ENCODE measurements at regions not wholly inside any gene's neighbourhood (a gene's known extent, or its start where the extent isn't known, plus 50 kb on each side); places are given as distances from the start of the nearest gene placed in this dataset.

DNA sequence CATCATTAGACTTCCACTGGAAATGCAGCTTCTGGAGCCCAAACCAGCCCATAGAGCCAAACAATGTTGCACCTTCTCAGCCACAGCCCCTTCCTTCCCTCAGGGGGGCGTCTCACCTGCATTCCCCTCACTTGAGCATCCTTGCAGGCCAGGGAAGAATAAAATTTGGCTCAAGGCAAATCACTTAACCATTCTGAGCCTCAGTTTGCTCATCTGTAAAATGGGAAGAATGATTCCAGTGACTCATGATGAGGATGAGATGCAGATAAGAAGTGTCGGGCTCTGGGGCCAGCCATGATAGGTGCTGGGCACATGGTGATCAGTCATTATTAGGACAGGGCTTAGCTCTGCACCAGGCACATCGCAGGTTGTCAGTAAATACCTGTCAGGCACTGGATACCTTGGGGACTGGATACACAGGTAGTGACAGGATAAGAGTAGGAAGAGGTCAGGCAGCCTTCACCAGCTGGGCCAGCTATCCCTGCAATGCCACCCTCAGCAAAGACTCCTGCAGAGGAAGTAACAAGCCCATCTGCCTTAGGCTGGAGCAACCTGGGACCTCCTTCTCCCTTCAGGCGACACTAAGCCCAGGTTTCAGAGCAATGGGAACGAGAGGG, 208.0 kb upstream of the TNRC6C start:
- POLR2A ChIA-PET, result no interaction called here
- peaks cover 20% of the 10 kb centered on the region for H3K27me3 Mint-ChIP-seq
- no peak for ATAC-seq (ENCODE audit: low read depth)
- CTCF ChIA-PET, result no interaction called here
- no peak for DNase-seq
- no peak overlapping the region for H3K27ac Mint-ChIP-seq
- H3K4me3 Mint-ChIP-seq, result no peak overlapping the region
- TF ChIP-seq, protein P1, sequence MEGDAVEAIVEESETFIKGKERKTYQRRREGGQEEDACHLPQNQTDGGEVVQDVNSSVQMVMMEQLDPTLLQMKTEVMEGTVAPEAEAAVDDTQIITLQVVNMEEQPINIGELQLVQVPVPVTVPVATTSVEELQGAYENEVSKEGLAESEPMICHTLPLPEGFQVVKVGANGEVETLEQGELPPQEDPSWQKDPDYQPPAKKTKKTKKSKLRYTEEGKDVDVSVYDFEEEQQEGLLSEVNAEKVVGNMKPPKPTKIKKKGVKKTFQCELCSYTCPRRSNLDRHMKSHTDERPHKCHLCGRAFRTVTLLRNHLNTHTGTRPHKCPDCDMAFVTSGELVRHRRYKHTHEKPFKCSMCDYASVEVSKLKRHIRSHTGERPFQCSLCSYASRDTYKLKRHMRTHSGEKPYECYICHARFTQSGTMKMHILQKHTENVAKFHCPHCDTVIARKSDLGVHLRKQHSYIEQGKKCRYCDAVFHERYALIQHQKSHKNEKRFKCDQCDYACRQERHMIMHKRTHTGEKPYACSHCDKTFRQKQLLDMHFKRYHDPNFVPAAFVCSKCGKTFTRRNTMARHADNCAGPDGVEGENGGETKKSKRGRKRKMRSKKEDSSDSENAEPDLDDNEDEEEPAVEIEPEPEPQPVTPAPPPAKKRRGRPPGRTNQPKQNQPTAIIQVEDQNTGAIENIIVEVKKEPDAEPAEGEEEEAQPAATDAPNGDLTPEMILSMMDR (IDR thresholded peaks at IDR 0.05), result no peak
- intact Hi-C loops (cut with micrococcal nuclease), result no loop called here
- no peaks in the 10 kb centered on the region for H3K4me1 Mint-ChIP-seq
- H3K9me3 Mint-ChIP-seq, result peaks cover 7% of the 10 kb centered on the region
- H3K36me3 Mint-ChIP-seq (ENCODE audit: low read depth), result no peaks in the 10 kb centered on the region

DNA sequence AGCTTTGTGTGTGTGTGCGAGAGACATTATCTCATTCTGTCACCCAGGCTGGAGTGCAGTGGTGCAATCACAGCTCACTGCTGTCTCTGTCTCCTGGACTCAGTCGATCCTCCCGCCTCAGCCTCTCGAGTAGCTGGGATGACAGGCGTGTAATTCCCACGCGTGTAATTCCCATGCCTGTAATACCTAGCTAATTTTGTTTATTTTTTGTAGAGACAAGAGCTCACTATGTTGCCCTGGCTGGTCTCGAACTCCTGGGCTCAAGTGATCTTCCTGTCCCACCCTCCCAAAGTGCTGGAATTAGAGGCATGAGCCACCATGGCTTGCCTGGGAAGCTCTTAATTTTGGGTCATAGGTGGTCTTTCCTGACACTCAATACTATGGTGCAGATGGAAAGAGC, 205.3 kb upstream of the TNRC6C start:
- Mint-ChIP-seq H3K27ac (no peak overlapping the region), H3K36me3 (ENCODE audit: low read depth) (no peaks in the 10 kb centered on the region), H3K27me3 (peaks cover 17% of the 10 kb centered on the region), H3K4me3 (no peak overlapping the region), H3K9me3 (peaks cover 4% of the 10 kb centered on the region), H3K4me1 (no peaks in the 10 kb centered on the region)
- TF ChIP-seq, protein P1 (IDR thresholded peaks at IDR 0.05), result no peak
- DNase-seq (no peak), ATAC-seq (ENCODE audit: low read depth) (no peak)
- POLR2A ChIA-PET, result no interaction called here
- intact Hi-C loops (cut with micrococcal nuclease), result no loop called here
- CTCF ChIA-PET, result interaction anchor here (1.2 kb wide), 1 partner anchor 9 kb away, joined by 3 read pairs; no protein-coding TSS in a partner anchor

- Mint-ChIP-seq H3K9me3 (peaks cover 4% of the 10 kb centered on the region), H3K27me3 (peaks cover 16% of the 10 kb centered on the region), H3K4me1 (no peaks in the 10 kb centered on the region), H3K36me3 (ENCODE audit: low read depth) (no peaks in the 10 kb centered on the region), H3K4me3 (no peak overlapping the region), H3K27ac (no peak overlapping the region)
- CTCF ChIA-PET, result interaction anchor here (1.2 kb wide), 1 partner anchor 8 kb away, joined by 3 read pairs; no protein-coding TSS in a partner anchor
- ATAC-seq (ENCODE audit: low read depth), result no peak
- TF ChIP-seq, protein P1 (IDR thresholded peaks at IDR 0.05), result no peak
- no peak for DNase-seq
- POLR2A ChIA-PET, result no interaction called here
- intact Hi-C loops (cut with micrococcal nuclease), result no loop called here
Observed at GRCh38 chr17:77753691-77754245, 204.7 kb upstream of the TNRC6C start.

DNA sequence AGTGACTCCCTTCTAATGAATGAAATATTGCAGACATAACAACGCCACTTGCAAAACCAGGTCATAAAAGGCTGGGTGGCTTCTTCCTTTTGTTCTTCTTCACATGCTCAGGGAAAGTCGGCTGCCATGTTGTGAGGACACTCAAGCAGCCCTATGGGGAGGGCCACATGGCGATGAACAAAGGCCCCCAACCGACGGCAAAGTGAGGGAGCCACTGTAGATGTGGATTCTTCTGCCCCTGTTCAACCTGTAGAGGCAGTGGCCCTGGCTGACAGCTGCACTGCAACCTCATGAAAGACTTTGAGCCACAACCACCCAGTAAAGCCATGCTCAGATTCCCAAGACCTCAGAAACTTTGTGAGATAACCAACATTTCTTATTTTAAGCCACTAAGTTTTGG, 203.5 kb upstream of the TNRC6C start:
- Mint-ChIP-seq H3K4me3 (no peak overlapping the region), H3K36me3 (ENCODE audit: low read depth) (no peaks in the 10 kb centered on the region), H3K9me3 (peaks cover 4% of the 10 kb centered on the region), H3K4me1 (no peaks in the 10 kb centered on the region), H3K27me3 (peaks cover 16% of the 10 kb centered on the region), H3K27ac (no peak overlapping the region)
- TF ChIP-seq, protein P1 (IDR thresholded peaks at IDR 0.05), result no peak
- DNase-seq (no peak), ATAC-seq (ENCODE audit: low read depth) (no peak)
- POLR2A ChIA-PET, result no interaction called here
- CTCF ChIA-PET, result no interaction called here
- intact Hi-C loops (cut with micrococcal nuclease), result no loop called here

GRCh38 chr17:77755410-77755963, 203.0 kb upstream of the TNRC6C start:
- Mint-ChIP-seq H3K27ac (no peak overlapping the region), H3K4me1 (no peaks in the 10 kb centered on the region), H3K36me3 (ENCODE audit: low read depth) (no peaks in the 10 kb centered on the region), H3K9me3 (peaks cover 4% of the 10 kb centered on the region), H3K4me3 (no peak overlapping the region), H3K27me3 (peaks cover 16% of the 10 kb centered on the region)
- no peak for ATAC-seq (ENCODE audit: low read depth)
- intact Hi-C loops (cut with micrococcal nuclease), result no loop called here
- ChIA-PET POLR2A (no interaction called here), CTCF (no interaction called here)
- DNase-seq, result no peak
- TF ChIP-seq, protein P1 (IDR thresholded peaks at IDR 0.05), result no peak

Measured in activated B cell treated with CpG ODN at 0.5 μM for 24 hours (primary cell).